ENCODE measurements at regions not wholly inside any gene's neighbourhood (a gene's known extent, or its start where the extent isn't known, plus 50 kb on each side); places are given as distances from the start of the nearest gene placed in this dataset.

DNA sequence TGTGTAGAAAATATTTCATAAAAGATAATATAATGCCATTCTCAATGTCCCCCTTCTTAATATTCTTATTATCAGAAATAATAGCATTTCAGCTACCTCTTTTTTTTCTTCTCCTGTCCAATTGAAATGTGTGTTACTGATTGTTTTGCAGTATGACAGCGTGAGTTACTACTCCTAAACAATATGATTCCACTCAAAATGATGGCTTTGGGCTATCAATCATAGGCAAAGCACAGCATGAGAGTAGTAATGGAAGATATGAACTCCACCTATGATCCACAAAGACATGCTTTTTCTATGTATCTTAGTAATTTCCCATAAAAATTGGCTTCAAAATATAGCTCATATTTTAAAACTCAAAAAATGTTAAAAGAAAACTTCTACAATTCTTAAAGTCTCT, 867.3 kb upstream of the NUDT12 start:
- TF ChIP-seq SP1 (IDR thresholded peaks at IDR 0.05) (no peak), NFRKB (IDR thresholded peaks at IDR 0.05) (no peak), L3MBTL2 (conservative IDR thresholded peaks at IDR 0.05) (no peak), SUZ12 (IDR thresholded peaks at IDR 0.05) (no peak), TARDBP (IDR thresholded peaks at IDR 0.05) (no peak), BHLHE40 (IDR thresholded peaks at IDR 0.05; ENCODE audit: borderline replicate concordance) (no peak), FOXK2 (IDR thresholded peaks at IDR 0.05) (no peak), PKNOX1 (IDR thresholded peaks at IDR 0.05) (no peak), LEF1 (IDR thresholded peaks at IDR 0.05; ENCODE audit: borderline replicate concordance) (no peak), HDGF (IDR thresholded peaks at IDR 0.05; ENCODE audit: borderline replicate concordance) (no peak), FOXM1 (IDR thresholded peaks at IDR 0.05; ENCODE audit: borderline replicate concordance) (no peak), ELF4 (IDR thresholded peaks at IDR 0.05) (no peak), ARNT (IDR thresholded peaks at IDR 0.05) (no peak), CTBP1 (IDR thresholded peaks at IDR 0.05; ENCODE audit: borderline replicate concordance) (no peak)
- ChIA-PET CTCF (no interaction called here), POLR2A (no interaction called here)
- no peak for DNase-seq (ENCODE audit: extremely low spot score)

- DNase-seq (ENCODE audit: extremely low spot score) = no peak
- TF ChIP-seq TARDBP (IDR thresholded peaks at IDR 0.05) (no peak), ZNF384 (IDR thresholded peaks at IDR 0.05) (no peak), FOXM1 (IDR thresholded peaks at IDR 0.05; ENCODE audit: borderline replicate concordance) (no peak), SUZ12 (IDR thresholded peaks at IDR 0.05) (no peak), SP1 (IDR thresholded peaks at IDR 0.05) (no peak), NFRKB (IDR thresholded peaks at IDR 0.05) (no peak), FOXA1 (IDR thresholded peaks at IDR 0.05) (no peak), LEF1 (IDR thresholded peaks at IDR 0.05; ENCODE audit: borderline replicate concordance) (no peak), FOXK2 (IDR thresholded peaks at IDR 0.05) (no peak), L3MBTL2 (conservative IDR thresholded peaks at IDR 0.05) (no peak), ELF4 (IDR thresholded peaks at IDR 0.05) (no peak), PKNOX1 (IDR thresholded peaks at IDR 0.05) (no peak), ARNT (IDR thresholded peaks at IDR 0.05) (no peak), CTBP1 (IDR thresholded peaks at IDR 0.05; ENCODE audit: borderline replicate concordance) (no peak), HDGF (IDR thresholded peaks at IDR 0.05; ENCODE audit: borderline replicate concordance) (no peak)
- POLR2A ChIA-PET = no interaction called here
- CTCF ChIA-PET = interaction anchor here (1.1 kb wide), 1 partner anchor 8 kb away, joined by 3 read pairs; no protein-coding TSS in a partner anchor
Measured at GRCh38 chr5:104421431-104421830, 858.8 kb upstream of the NUDT12 start.

DNA sequence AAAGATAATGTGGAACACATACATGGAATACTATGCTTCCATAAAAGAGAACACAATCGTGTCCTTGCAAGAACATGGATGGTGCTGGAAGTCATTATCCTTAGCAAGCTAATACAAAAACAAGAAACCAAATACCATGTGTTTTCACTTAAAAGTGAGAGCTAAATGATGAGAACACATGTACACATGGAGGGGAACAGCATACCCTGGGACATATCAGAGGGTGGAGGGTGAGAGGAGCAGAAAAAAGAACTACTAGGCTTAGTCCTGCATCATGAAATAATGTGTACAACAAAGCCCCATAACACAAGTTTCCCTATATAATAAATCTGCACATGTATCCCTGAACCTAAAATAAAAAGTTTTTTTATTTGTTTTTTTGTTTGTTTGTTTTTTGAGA, 855.5 kb upstream of the NUDT12 start:
- ChIA-PET CTCF (interaction anchor here (0.6 kb wide), 1 partner anchor 14 kb away, joined by 4 read pairs; no protein-coding TSS in a partner anchor), POLR2A (interaction anchor here (1.0 kb wide), 1 partner anchor 10 kb away, joined by 3 read pairs; no protein-coding TSS in a partner anchor)
- no peak for DNase-seq (ENCODE audit: extremely low spot score)
- TF ChIP-seq HDGF (IDR thresholded peaks at IDR 0.05; ENCODE audit: borderline replicate concordance) (no peak), LEF1 (IDR thresholded peaks at IDR 0.05; ENCODE audit: borderline replicate concordance) (no peak), FOXM1 (IDR thresholded peaks at IDR 0.05; ENCODE audit: borderline replicate concordance) (no peak), FOXK2 (IDR thresholded peaks at IDR 0.05) (no peak), L3MBTL2 (conservative IDR thresholded peaks at IDR 0.05) (no peak), PKNOX1 (IDR thresholded peaks at IDR 0.05) (no peak), TARDBP (IDR thresholded peaks at IDR 0.05) (no peak)

DNA sequence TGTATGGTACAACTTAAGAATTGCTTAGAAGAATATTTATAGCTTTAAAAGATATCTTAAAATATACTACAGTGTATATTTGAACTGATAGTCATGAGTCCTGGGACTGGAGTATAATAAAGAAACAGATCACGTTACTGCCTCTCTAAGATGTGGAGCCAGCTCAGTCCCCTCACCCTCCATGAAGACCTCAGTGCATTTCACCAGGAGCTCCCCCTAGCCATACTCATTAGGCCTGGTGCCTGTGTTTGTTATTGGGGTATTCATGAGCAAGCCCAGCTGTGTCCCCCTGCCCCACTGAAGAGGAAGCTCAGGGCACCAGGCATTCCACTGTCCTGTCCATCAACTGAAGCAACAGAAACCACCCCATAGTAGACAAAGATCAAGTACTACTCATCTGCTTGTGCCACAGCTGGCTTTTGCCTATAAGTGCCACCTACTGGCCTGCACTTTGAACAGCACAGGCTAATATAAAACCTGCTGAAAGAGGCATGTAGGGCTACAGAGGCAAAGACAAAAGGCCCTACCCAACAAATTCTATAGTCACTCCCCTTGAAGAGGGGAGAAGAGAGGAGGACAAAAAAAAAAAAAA, 850.2 kb upstream of the NUDT12 start:
- POLR2A ChIA-PET = no interaction called here
- TF ChIP-seq CTBP1 (IDR thresholded peaks at IDR 0.05; ENCODE audit: borderline replicate concordance) (no peak), NFRKB (IDR thresholded peaks at IDR 0.05) (no peak), PKNOX1 (IDR thresholded peaks at IDR 0.05) (0 out of 2 replicates have a peak, but pooled peaks have one; percentile 15), FOXA1 (IDR thresholded peaks at IDR 0.05) (no peak)
- DNase-seq (ENCODE audit: extremely low spot score) = peak; percentile 31
- CTCF ChIA-PET = interaction anchor here (0.6 to 1.2 kb wide), 2 partner anchors 25 to 604 kb away, joined by 3 read pairs; no protein-coding TSS in a partner anchor

DNA sequence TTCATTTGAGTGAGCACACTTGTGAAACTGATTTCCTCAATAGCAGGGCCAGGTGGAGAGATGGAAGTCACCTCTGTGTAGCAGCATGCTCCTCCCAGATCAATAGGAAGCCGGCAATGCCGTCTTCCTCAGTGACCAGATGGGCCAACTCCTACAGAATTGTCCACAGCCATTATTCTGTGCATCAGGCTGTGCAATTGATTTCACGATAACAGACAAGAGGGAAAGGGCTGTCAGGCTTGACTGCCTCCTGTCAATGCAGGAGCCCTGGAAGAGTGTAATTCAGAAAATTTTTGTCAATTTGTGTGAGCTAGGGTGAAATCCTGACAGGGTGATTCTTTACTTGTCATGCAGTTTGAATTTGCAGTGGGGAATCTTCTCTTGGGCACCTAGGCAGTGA, 838.4 kb upstream of the NUDT12 start:
- ChIA-PET CTCF (no interaction called here), POLR2A (no interaction called here)
- DNase-seq (ENCODE audit: extremely low spot score) = no peak
- TF ChIP-seq FOXK2 (IDR thresholded peaks at IDR 0.05) = no peak
- no peak for TF ChIP-seq NFRKB (IDR thresholded peaks at IDR 0.05)
- TF ChIP-seq LEF1 (IDR thresholded peaks at IDR 0.05; ENCODE audit: borderline replicate concordance) = no peak
- TF ChIP-seq FOXA1 (IDR thresholded peaks at IDR 0.05) = no peak
- no peak for TF ChIP-seq CTBP1 (IDR thresholded peaks at IDR 0.05; ENCODE audit: borderline replicate concordance)
- no peak for TF ChIP-seq BHLHE40 (IDR thresholded peaks at IDR 0.05; ENCODE audit: borderline replicate concordance)
- no peak for TF ChIP-seq ZNF384 (IDR thresholded peaks at IDR 0.05)

DNA sequence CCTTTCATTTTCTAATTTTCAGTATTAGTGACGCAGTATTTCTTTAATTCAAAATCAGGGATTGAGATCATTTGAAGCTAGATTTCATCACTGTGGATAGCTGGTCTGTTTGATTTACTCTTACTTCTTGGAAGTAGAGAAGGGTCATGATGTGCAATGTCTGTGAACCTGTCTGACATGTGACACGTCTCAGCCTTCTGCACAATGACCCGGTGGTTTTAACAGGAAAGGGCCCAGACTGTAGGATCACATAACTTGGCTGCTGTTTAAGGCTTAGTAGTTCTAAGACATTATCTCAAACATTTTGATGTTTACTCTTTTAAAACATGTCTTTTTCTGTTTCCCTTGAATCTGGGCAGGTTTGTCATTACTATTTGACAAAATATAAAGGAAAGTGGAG, 823.3 kb upstream of the NUDT12 start:
- CTCF ChIA-PET = no interaction called here
- TF ChIP-seq CTBP1 (IDR thresholded peaks at IDR 0.05; ENCODE audit: borderline replicate concordance) (no peak), ARNT (IDR thresholded peaks at IDR 0.05) (no peak), FOXK2 (IDR thresholded peaks at IDR 0.05) (no peak), NFRKB (IDR thresholded peaks at IDR 0.05) (no peak), TARDBP (IDR thresholded peaks at IDR 0.05) (no peak), HDGF (IDR thresholded peaks at IDR 0.05; ENCODE audit: borderline replicate concordance) (no peak), LEF1 (IDR thresholded peaks at IDR 0.05; ENCODE audit: borderline replicate concordance) (no peak), L3MBTL2 (conservative IDR thresholded peaks at IDR 0.05) (no peak), SP1 (IDR thresholded peaks at IDR 0.05) (no peak), FOXM1 (IDR thresholded peaks at IDR 0.05; ENCODE audit: borderline replicate concordance) (no peak), FOXA1 (IDR thresholded peaks at IDR 0.05) (no peak), SUZ12 (IDR thresholded peaks at IDR 0.05) (no peak), ZNF384 (IDR thresholded peaks at IDR 0.05) (no peak), PKNOX1 (IDR thresholded peaks at IDR 0.05) (no peak), ELF4 (IDR thresholded peaks at IDR 0.05) (no peak)
- no peak for DNase-seq (ENCODE audit: extremely low spot score)
- POLR2A ChIA-PET = no interaction called here

Measured in HEK293T (cell line).